ENCODE measurements at regions not wholly inside any gene's neighbourhood (a gene's known extent, or its start where the extent isn't known, plus 50 kb on each side); places are given as distances from the start of the nearest gene placed in this dataset.

- TF ChIP-seq CTCF (IDR thresholded peaks at IDR 0.05 in 2 of 3, conservative IDR thresholded peaks at IDR 0.05 in 1 of 3; ENCODE audit: borderline replicate concordance in 1 of 3, insufficient read depth in 1 of 3, low read depth in 2 of 3, low read length in 2 of 3) (no peak), ZFX (IDR thresholded peaks at IDR 0.05) (no peak), YY1 (IDR thresholded peaks at IDR 0.05; ENCODE audit: extremely low read depth, insufficient replicate concordance, low read depth, low read length) (no peak)
Observed at GRCh38 chr1:164006621-164007020, 552.4 kb upstream of the PBX1 start.

Data from HCT116 (cell line).